Right lung (tissue), 2 donors: ENCODE measurements at regions not wholly inside any gene's neighbourhood (a gene's known extent, or its start where the extent isn't known, plus 50 kb on each side); places are given as distances from the start of the nearest gene placed in this dataset.

Source experiments
- DNase-seq, 2 donors: peaks; one replicate each; pipeline ENCODE4 v3.0.0-alpha.2; 2013

GRCh38 chr2:45212953-45213635 lies 203.8 kb upstream of the SIX2 start:
- DNase-seq, result no peak

GRCh38 chr2:45211636-45212035 lies 202.4 kb upstream of the SIX2 start:
- no peak for DNase-seq

GRCh38 chr2:45210462-45211195 lies 201.4 kb upstream of the SIX2 start:
- DNase-seq, result no peak

- DNase-seq, result no peak
Measured at GRCh38 chr2:45209875-45210274, 200.6 kb upstream of the SIX2 start.

GRCh38 chr2:45209302-45209701 lies 200.1 kb upstream of the SIX2 start:
- no peak for DNase-seq

GRCh38 chr2:45207101-45207500 lies 197.8 kb upstream of the SIX2 start:
- DNase-seq, result no peak

- no peak for DNase-seq
Measured at GRCh38 chr2:45205985-45206384, 196.7 kb upstream of the SIX2 start.

- no peak for DNase-seq
Measured at GRCh38 chr2:45205480-45205879, 196.2 kb upstream of the SIX2 start.

- DNase-seq, result no peak
Measured at GRCh38 chr2:45203400-45203799, 194.1 kb upstream of the SIX2 start.

GRCh38 chr2:45199973-45200372 lies 190.7 kb upstream of the SIX2 start:
- DNase-seq, result no peak

- no peak for DNase-seq
Measured at GRCh38 chr2:45195916-45196315, 186.7 kb upstream of the SIX2 start.

- DNase-seq, result no peak
Measured at GRCh38 chr2:45194596-45194995, 185.3 kb upstream of the SIX2 start.

GRCh38 chr2:45193581-45193980 lies 184.3 kb upstream of the SIX2 start:
- no peak for DNase-seq

GRCh38 chr2:45192991-45193390 lies 183.7 kb upstream of the SIX2 start:
- no peak for DNase-seq

GRCh38 chr2:45192481-45192880 lies 183.2 kb upstream of the SIX2 start:
- DNase-seq, result no peak

- DNase-seq, result peak in 1 of 2 donors; percentile 71
Measured at GRCh38 chr2:45191976-45192375, 182.7 kb upstream of the SIX2 start.

- peak in 1 of 2 donors; percentile 61 for DNase-seq
Measured at GRCh38 chr2:45191146-45191863, 182.1 kb upstream of the SIX2 start.

GRCh38 chr2:45190481-45190942 lies 181.3 kb upstream of the SIX2 start:
- no peak for DNase-seq

- DNase-seq, result no peak
Measured at GRCh38 chr2:45184606-45185005, 175.4 kb upstream of the SIX2 start.

GRCh38 chr2:45182667-45183295 lies 173.5 kb upstream of the SIX2 start:
- no peak for DNase-seq

GRCh38 chr2:45180779-45181178 lies 171.5 kb upstream of the SIX2 start:
- DNase-seq, result no peak

- no peak for DNase-seq
Measured at GRCh38 chr2:45180033-45180746, 170.9 kb upstream of the SIX2 start.
